K562 (cell line): ENCODE measurements at regions not wholly inside any gene's neighbourhood (a gene's known extent, or its start where the extent isn't known, plus 50 kb on each side); places are given as distances from the start of the nearest gene placed in this dataset.

Experiments
- ATAC-seq: fragments of 200-7000 bp; cut with Tn5 transposase; 3 replicates; pipeline ENCODE4 v1.9.1; 2020; ENCODE audit warnings: moderate library complexity
- BruUV-seq: library from RNA; stranded (reverse); fragments of 400-500 nt; replicated peaks from 2 replicates; lab custom pipeline; 2021; lab: Mats Ljungman, UMichigan
- CTCF ChIA-PET: fragments of 300-600 bp; formaldehyde crosslinking; extraction: SDS; loops from one replicate; lab custom pipeline; 2021; ENCODE audit warnings: low intra/inter-chr PET ratio; lab: Yijun Ruan, JAX
- POLR2A ChIA-PET: fragments of 300-600, 350-650 bp; sonication (Branson Sonifier 250); formaldehyde crosslinking; extraction: SDS; loops from one replicate; lab custom pipeline; 2021; ENCODE audit warnings: antibody characterized with exemption, inconsistent platforms; lab: Yijun Ruan, JAX
- DNase-seq, 4 experiments: peaks; one replicate each; pipeline versions ENCODE4 v3.0.0 to v3.0.0-alpha.2; 2011 to 2018; ENCODE audit warnings: low spot score in 3 of 4, mixed read lengths in 3 of 4; ENCODE audit errors: extremely low read depth in 1 of 4
- FAIRE-seq: peaks from 2 replicates; lab custom pipeline; 2011; peaks lifted over from hg19 to GRCh38; lab: Jason Lieb, UNC
- H2AFZ ChIP-seq: 2 replicates; pipeline ENCODE4 v1.6.0; 2011; ENCODE audit warnings: low read depth, low read length, control low read depth, inconsistent platforms
- H3K27ac ChIP-seq: fragments of 200-600 bp; 3 replicates; pipeline ENCODE4 v1.8.0; 2011; ENCODE audit warnings: low read depth, mild to moderate bottlenecking, control low read depth, inconsistent platforms, low read length, moderate library complexity, mixed read lengths; ENCODE audit errors: extremely low read depth
- H3K27me3 ChIP-seq, 2 experiments: fragments of 300-600 bp in 1 of 2; 2 replicates in 1 of 2; 3 replicates in 1 of 2; pipeline versions ENCODE4 v1.6.0 to v1.8.0; 2011; ENCODE audit warnings: inconsistent platforms in 2 of 2, low read length in 2 of 2, mild to moderate bottlenecking in 1 of 2, mixed read lengths in 1 of 2, moderate library complexity in 1 of 2; ENCODE audit not compliant: control insufficient read depth in 2 of 2, insufficient read depth in 2 of 2
- H3K36me3 ChIP-seq: fragments of 300-600 bp; 3 replicates; pipeline ENCODE4 v1.8.0; 2011; ENCODE audit warnings: mild to moderate bottlenecking, low read length, inconsistent platforms; ENCODE audit not compliant: control insufficient read depth, insufficient read depth
- H3K4me1 ChIP-seq, 2 experiments: fragments of 200-600 bp in 1 of 2; replicated peaks in 1 of 2; 2 replicates in 1 of 2; 3 replicates in 1 of 2; pipeline versions ENCODE4 v1.5.1 to v1.8.0; 2011; ENCODE audit warnings: inconsistent platforms in 2 of 2, low read length in 2 of 2, mild to moderate bottlenecking in 1 of 2, mixed read lengths in 1 of 2, moderate library complexity in 1 of 2; ENCODE audit not compliant: control insufficient read depth in 2 of 2, insufficient read depth in 2 of 2
- H3K4me2 ChIP-seq: 2 replicates; pipeline ENCODE4 v1.6.1; 2011; ENCODE audit warnings: low read length, control low read depth, inconsistent platforms, mixed read lengths; ENCODE audit not compliant: insufficient read depth
- H3K4me3 ChIP-seq: fragments of 200-600 bp; sonication (generic), shearing (Covaris generic); 2 replicates; pipeline ENCODE4 v1.5.1; 2016; ENCODE audit warnings: control low read depth, inconsistent platforms
- H3K79me2 ChIP-seq: fragments of 200-600 bp; 3 replicates; pipeline ENCODE4 v1.8.0; 2011; ENCODE audit warnings: low read length, inconsistent platforms; ENCODE audit not compliant: control insufficient read depth, insufficient read depth
- H3K9ac ChIP-seq, 2 experiments: 2 replicates each; pipeline versions ENCODE4 v1.6.0 to v1.6.1; 2011; ENCODE audit warnings: low read depth in 2 of 2, low read length in 2 of 2, control low read depth in 1 of 2, inconsistent platforms in 1 of 2, mild to moderate bottlenecking in 1 of 2, mixed read lengths in 1 of 2; ENCODE audit not compliant: insufficient read depth in 1 of 2
- H3K9me1 ChIP-seq: one replicate; pipeline ENCODE4 v1.6.0; 2011; ENCODE audit warnings: inconsistent platforms, mild to moderate bottlenecking, low read length, moderate library complexity; ENCODE audit not compliant: control insufficient read depth, insufficient read depth
- H3K9me3 ChIP-seq: replicated peaks from 2 replicates; pipeline ENCODE4 v1.5.1; 2011; ENCODE audit warnings: low read depth, low read length, inconsistent platforms; ENCODE audit not compliant: control insufficient read depth, insufficient read depth
- H4K20me1 ChIP-seq: replicated peaks from 2 replicates; pipeline ENCODE4 v1.6.1; 2011; ENCODE audit warnings: low read length, inconsistent platforms, mixed read lengths; ENCODE audit not compliant: control insufficient read depth, insufficient read depth
- AFF4 ChIP-seq: sonication (generic); formaldehyde crosslinking; IDR thresholded peaks from 2 replicates; pipeline ENCODE4 v1.8.0; 2023; ENCODE audit warnings: mild to moderate bottlenecking, missing genetic modification reagents
- CEBPB ChIP-seq: fragments of 450-650 bp; IDR thresholded peaks from 2 replicates; pipeline ENCODE4 v1.6.1; 2016; ENCODE audit warnings: missing genetic modification characterization, missing compliant biosample characterization
- CEBPG ChIP-seq, 3 experiments: fragments of 200-800 bp in 1 of 3; sonication (Bioruptor generic) in 1 of 3; sonication (generic) in 1 of 3; formaldehyde crosslinking in 1 of 3; IDR thresholded peaks in 2 of 3; conservative IDR thresholded peaks in 1 of 3; 2 replicates each; pipeline versions ENCODE4 v1.6.1 to v1.8.0; 2016 to 2022; ENCODE audit warnings: missing compliant biosample characterization in 2 of 3, missing genetic modification characterization in 2 of 3, mild to moderate bottlenecking in 1 of 3, missing genetic modification reagents in 1 of 3
- FOXO4 ChIP-seq: fragments of 450-650 bp; formaldehyde crosslinking; IDR thresholded peaks from 2 replicates; pipeline ENCODE4 v1.4.0; 2020; ENCODE audit warnings: mild to moderate bottlenecking, moderate library complexity
- HNRNPLL ChIP-seq: fragments of 200-400 bp; formaldehyde crosslinking; IDR thresholded peaks from 2 replicates; pipeline ENCODE4 v1.6.1; 2017; ENCODE audit warnings: low read length, low read depth, mild to moderate bottlenecking; ENCODE audit not compliant: poor library complexity, severe bottlenecking
- NBN ChIP-seq: fragments of 450-650 bp; IDR thresholded peaks from 2 replicates; pipeline ENCODE4 v1.6.1; 2016; ENCODE audit warnings: low read depth, mild to moderate bottlenecking
- NCOR1 ChIP-seq: fragments of 450-650 bp; IDR thresholded peaks from 2 replicates; pipeline ENCODE4 v1.6.1; 2016; ENCODE audit warnings: mild to moderate bottlenecking, moderate library complexity
- NR0B1 ChIP-seq: fragments of 450-650 bp; IDR thresholded peaks from one replicate; pipeline ENCODE4 v1.6.1; 2018; ENCODE audit warnings: mild to moderate bottlenecking, moderate library complexity; ENCODE audit not compliant: partially characterized antibody
- PTRF ChIP-seq: fragments of 450-650 bp; IDR thresholded peaks from 2 replicates; pipeline ENCODE4 v1.6.1; 2016; ENCODE audit warnings: mild to moderate bottlenecking, missing genetic modification characterization, missing compliant biosample characterization
- SAFB2 ChIP-seq: fragments of 200-400 bp; formaldehyde crosslinking; IDR thresholded peaks from 2 replicates; pipeline ENCODE4 v1.6.1; 2018; ENCODE audit warnings: borderline replicate concordance, low read length, low read depth, moderate library complexity; ENCODE audit not compliant: severe bottlenecking
- SMAD4 ChIP-seq: fragments of 250-450 bp; sonication (Bioruptor Pico); conservative IDR thresholded peaks from 2 replicates; pipeline ENCODE4 v1.8.0; 2021; ENCODE audit warnings: inconsistent platforms, mild to moderate bottlenecking, moderate library complexity
- ZNF324 ChIP-seq: fragments of 250-450 bp; sonication (Bioruptor Pico); IDR thresholded peaks from 2 replicates; pipeline ENCODE4 v1.4.0; 2020; ENCODE audit warnings: mild to moderate bottlenecking
- ZNF75A ChIP-seq: fragments of 450-650 bp; formaldehyde crosslinking; IDR thresholded peaks from 2 replicates; pipeline ENCODE4 v1.4.0; 2020; ENCODE audit warnings: mild to moderate bottlenecking
- WGBS: fragments of 100-300 bp; shearing (Covaris generic); methylation state at CpG from one replicate; pipeline ENCODE4 v1.1.6; 2016; ENCODE audit warnings: low coverage, mixed read lengths; ENCODE audit not compliant: insufficient coverage; ENCODE audit errors: missing lambda C conversion rate; 5-methylcytosine and 5-hydroxymethylcytosine counted together
- in situ Hi-C: fragments of 300-500 bp; cut with MboI; formaldehyde crosslinking; loops from 4 replicates; pipeline ENCODE4 v1.15.0; 2018; ENCODE audit warnings: inconsistent platforms, mixed read lengths
- intact Hi-C: fragments of 100-400 bp; cut with micrococcal nuclease; formaldehyde crosslinking; loops from 2 replicates; pipeline ENCODE4 v1.14.2; 2022

GRCh38 chr13:72556945-72557344 is 170.5 kb downstream of the MZT1 start (continued):
- TF ChIP-seq FOXO4 (CRISPR knock-in tag) (no peak), ZNF324 (CRISPR knock-in tag) (no peak), ZNF75A (CRISPR knock-in tag) (no peak), SAFB2 (no peak), NCOR1 (no peak), NBN (no peak)

GRCh38 chr13:72555601-72556000 is 171.8 kb downstream of the MZT1 start:
- in situ Hi-C loops (no loop called here), intact Hi-C loops (no loop called here)
- H3K9me1 ChIP-seq: no peaks in the 10 kb centered on the region
- TF ChIP-seq NR0B1 (no peak), CEBPG (CRISPR knock-in tag; IDR thresholded peaks at IDR 0.05) (no peak), CEBPG (tag; conservative IDR thresholded peaks at IDR 0.05 in 1 of 2, IDR thresholded peaks at IDR 0.05 in 1 of 2) (peak in 1 of 2 experiments; percentile 54; a peak in 2 of 4 replicates), HNRNPLL (no peak), PTRF (tag) (no peak), CEBPB (0 out of 2 replicates have a peak, but pooled peaks have one; percentile 52), AFF4 (no peak), SMAD4 (no peak)
- H3K4me3 ChIP-seq: no peak overlapping the region
- ChIA-PET POLR2A (interaction anchor here (0.8 kb wide), 1 partner anchor 12 kb away, joined by 3 read pairs; no protein-coding TSS in a partner anchor), CTCF (no interaction called here)
- H3K9ac ChIP-seq: no peak overlapping the region
- no peaks in the 10 kb centered on the region for H4K20me1 ChIP-seq
- no peak overlapping the region for H3K27ac ChIP-seq
- H3K4me2 ChIP-seq: no peak overlapping the region
- no peaks in the 10 kb centered on the region for H3K4me1 ChIP-seq
- WGBS: 0% methylated on average over 3 of the region's 3 CpGs
- no peak for DNase-seq
- BruUV-seq: no TSS peak
- H3K9me3 ChIP-seq: no peaks in the 10 kb centered on the region
- H3K36me3 ChIP-seq: no peaks in the 10 kb centered on the region
- FAIRE-seq: no peak
- H3K79me2 ChIP-seq: no peaks in the 10 kb centered on the region
- no peak for ATAC-seq
- no peaks in the 10 kb centered on the region for H3K27me3 ChIP-seq
- no peak overlapping the region for H2AFZ ChIP-seq
